Fibroblast of peridontal ligament (primary cell): ENCODE measurements at regions not wholly inside any gene's neighbourhood (a gene's known extent, or its start where the extent isn't known, plus 50 kb on each side); places are given as distances from the start of the nearest gene placed in this dataset.

ENCODE experiments used
- DNase-seq: peaks from one replicate; pipeline ENCODE4 v3.0.0-alpha.2; 2010; ENCODE audit errors: extremely low read depth

DNA sequence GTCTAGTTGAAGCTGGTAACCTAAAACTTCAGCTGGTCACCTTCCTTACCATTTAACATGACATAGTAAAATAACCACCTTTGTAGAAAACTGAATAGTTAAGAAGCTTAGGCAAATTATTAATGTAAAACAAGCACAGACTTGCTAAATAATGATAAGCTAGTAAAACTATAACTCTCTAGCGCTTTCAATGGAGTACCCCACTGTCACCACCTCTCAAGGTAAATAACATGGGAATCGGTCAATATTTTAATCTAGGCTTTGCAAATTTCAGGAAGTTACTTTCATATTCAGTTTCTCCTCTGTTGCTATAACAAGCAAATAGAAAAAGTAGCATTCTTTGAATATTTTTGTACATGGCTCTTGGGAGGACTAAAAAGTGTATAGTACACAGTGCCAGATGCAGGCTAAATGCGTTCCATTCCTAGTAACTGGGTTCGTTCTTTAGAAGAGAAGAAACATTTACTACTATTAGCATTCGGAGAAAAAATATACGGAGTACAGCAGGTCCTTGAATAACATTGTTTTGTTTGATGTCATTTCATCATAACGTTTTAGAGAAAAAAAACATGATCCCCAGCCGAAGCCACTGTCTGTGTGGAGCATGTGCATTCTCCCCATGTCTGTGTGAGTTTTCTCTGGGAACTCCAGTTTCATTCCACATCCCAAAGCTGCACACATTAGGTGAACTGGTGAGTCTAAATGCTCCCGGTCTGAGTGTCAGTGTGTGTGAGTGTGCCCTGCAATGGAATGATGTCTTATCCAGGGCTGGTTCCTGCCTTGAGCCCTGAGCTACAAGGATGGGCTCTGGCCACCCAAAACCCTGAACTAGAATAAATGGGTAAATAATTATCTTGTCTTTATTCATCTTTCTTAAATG, 52.5 kb downstream of the EPRS1 start:
- peak; percentile 17 for DNase-seq

GRCh38 chr1:219991919-219992318, 54.4 kb downstream of the EPRS1 start:
- no peak for DNase-seq

- DNase-seq = no peak
Measured at GRCh38 chr1:219991511-219991810, 54.8 kb downstream of the EPRS1 start.

GRCh38 chr1:219990782-219991510, 55.4 kb downstream of the EPRS1 start:
- DNase-seq = peak; percentile 70

DNA sequence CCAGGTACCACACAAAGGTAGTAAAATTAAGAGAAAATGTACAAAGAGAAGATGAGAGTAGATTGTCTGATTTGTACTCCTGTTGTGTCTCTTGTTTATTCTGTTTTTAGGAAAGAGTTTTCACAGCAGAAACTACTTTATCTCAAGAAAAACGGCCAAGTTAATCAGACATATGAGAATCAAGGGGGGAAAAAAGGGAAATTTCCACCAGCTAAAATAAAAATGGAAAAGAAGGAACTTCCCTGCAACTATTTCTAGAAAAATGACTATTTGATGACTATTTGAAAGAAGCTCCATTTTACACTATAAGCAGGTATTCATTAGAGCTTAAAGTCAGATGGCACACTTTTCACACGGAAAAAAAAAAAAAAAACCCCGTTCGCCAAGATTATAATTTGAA, 56.5 kb downstream of the EPRS1 start:
- DNase-seq = no peak

GRCh38 chr1:219988818-219989217, 57.5 kb downstream of the EPRS1 start:
- no peak for DNase-seq

DNA sequence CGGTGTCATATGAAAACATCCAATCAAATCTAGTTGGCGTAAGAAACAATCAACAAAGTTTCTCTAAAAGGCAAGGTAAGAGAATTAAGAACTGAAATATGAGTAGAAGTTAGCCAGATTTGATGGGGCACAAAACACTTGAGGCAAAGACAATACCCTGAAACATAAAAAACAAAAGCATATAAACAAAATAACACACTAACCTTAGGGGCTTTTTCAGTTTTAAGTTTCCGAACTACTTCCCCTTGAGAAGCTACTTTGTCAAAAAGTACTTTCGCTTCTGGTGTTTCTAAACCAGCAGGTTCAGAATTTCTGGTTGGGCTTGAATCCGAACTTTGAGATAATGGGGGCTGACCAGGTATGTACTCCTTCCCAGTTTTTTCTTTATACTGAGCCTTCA, 57.9 kb downstream of the EPRS1 start:
- no peak for DNase-seq

- DNase-seq = no peak
Measured at GRCh38 chr1:219987325-219987724, 59.0 kb upstream of the SLC30A10 start.

DNA sequence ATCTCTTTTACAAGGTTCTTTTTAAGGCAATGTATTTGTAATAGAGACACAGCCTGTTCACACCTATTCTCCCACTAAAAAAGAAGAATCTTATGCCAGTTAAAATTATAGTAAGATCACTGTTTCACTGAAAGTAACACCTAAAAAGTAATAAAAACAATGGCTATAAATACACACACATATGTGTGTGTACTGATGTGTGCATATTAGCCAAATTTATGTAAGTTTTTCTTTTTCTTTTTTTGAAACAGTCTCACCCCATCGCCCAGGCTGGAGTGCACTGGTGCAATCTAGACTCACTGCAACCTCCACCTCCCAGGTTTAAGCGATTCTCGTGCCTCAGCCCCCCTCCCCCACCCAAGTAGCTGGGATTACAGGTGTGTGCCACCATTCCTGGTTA, 56.8 kb upstream of the SLC30A10 start:
- DNase-seq = no peak
